NCI-H146 treated with DMSO at 0.1 percent for 48 hours (cell line): ENCODE measurements at regions not wholly inside any gene's neighbourhood (a gene's known extent, or its start where the extent isn't known, plus 50 kb on each side); places are given as distances from the start of the nearest gene placed in this dataset.

ENCODE experiments used
- DNase-seq: peaks from one replicate; lab custom pipeline; 2025; ENCODE audit not compliant: unreplicated experiment; lab: John Stamatoyannopoulos, UW

DNA sequence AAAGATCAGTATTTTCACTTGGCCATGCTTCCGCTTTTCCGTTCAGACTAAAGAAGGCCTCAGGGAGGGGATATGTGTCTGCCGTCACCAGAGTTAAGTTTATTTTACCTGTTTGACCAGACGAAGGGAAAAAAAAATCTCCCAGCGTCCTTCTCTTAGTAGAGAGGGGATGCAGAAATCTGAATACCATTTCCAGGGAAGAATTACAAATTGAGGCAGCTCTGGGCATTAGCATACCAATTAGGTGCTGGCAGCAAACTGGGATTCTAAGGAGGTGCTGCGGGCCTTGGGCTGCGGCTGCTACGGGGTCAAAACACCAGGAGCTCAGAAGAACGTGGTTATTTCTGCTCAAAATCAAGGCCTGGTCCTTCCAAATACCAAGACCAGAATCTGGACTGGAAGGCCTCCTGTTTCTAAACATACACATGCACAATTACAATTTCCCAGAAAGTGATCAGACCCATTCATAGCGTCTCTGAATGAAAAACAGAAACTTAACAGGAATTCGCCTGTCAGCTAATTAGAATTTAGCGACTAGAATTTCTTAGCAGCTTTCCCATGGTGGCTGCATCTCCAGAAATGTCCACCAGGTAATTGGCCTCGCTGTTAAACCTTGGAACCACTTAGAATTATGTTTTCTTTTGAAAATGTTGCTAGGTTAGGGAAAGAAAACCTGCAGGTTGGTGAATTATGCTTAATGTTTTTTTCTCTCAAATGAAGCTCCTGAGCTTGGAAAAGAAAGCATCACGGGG, 617.0 kb downstream of the VRK1 start:
- no peak for DNase-seq

DNA sequence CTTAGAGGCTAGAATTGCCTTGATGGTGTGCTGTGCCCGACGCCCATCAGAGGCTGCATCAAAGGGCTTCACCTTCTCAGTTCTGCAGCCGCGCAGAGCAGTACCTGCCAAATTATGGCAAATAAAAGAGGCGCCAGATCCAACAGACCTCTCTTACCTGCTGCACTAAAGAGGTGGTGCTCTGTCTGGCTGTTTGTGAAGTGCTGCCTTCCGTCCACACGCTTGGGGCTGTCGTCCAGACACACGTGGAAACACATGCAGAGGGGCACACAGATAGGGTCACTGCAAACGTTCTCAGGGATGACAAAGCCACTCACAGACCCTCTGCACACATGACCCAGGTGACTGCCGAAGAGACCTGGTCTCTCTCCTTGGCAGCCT, 617.5 kb downstream of the VRK1 start:
- DNase-seq, result no peak

DNA sequence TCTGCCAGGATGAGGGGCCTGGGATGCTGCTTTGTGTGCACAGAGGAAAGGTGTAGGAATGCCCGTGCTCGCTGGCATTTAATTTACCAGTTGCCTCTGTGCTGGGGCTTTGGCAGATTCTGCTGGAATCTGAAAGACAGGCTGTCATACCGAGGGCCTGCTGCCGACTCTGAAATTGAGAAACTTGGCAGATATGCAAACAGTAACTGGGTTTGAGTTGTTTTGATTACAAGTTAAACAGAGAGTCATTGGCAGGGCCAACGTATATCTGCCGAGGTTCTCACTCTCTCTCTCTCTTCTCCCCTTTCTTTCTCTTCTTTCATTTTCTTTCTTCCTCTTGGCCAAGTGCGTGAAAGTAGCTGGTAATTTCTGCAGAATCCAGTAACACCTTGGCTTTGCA, 618.7 kb downstream of the VRK1 start:
- DNase-seq, result no peak

DNA sequence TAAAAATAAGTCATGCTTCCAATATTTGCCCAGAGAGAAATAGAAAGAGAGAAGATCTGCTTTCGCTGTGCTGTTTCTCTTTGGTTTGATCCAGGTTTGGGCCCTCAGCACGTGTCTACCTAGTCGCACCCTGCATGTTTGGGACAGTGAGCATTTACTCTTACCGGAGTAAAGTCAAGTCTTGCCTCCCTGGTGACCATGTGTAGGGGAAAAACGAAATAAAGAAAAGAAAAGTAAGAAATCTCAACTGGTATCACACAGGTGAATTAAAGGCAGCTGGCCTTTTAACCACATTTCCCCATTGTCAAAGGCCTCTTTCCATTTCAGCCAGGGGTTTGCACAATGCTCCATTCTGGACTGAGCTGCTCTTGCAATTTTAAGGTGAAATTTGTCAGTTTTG, 619.4 kb downstream of the VRK1 start:
- DNase-seq, result no peak

DNA sequence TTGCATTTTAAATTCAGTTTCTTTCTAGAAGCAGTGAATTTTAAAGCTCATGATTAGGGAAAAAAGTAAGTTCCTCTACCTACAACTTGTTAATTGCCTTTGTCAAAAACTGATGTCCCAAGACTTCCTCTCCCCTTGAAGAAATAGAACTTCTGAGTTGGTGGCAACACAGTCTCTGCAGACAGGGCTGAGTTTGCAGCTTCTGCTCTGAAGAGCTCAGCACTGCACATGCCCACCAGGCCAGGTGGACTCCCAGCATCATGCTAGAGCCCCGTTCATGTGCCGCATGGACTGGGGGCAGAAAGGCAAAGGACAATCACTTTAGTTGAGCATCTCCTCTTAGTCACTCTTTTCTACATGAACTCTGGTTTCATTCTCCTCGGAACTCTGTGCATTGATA, 620.1 kb downstream of the VRK1 start:
- DNase-seq, result no peak

DNA sequence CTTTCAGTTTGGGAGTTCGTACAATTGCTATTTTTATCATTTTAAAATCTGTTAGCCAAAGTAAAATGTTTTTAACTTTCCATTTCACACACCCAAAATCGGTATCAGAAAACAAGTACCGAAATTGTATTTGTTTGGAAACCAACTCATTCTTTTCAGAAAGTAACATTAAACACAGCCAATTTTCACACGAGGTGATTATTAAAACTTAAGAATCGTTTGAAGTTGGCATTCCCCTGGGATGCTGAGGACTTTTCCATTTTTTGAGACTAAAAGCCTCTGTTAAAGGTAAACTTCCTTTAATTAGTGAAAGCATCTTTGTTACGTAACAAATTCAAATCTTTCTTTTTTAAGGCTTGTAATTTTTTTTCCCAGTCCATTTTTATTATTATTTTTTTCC, 623.0 kb downstream of the VRK1 start:
- no peak for DNase-seq

DNA sequence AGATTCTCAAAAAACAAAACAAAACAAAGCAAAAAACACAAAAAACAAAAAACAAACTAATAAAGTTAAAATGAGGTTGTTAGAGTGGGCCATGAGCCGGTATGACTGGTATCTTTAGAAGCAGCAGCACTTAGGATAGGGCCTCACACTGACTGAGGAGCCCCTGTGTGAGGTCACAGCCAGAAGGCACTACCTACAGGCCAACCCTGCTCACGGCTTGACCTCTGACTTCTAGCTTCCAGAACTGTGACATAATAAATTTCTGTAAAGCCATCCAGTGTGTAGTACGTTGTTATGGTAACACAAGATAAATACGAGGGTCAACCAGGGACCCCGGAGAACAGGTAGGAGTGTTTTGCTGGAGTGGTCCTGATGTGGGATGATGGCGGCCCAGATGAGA, 629.6 kb downstream of the VRK1 start:
- DNase-seq, result no peak

DNA sequence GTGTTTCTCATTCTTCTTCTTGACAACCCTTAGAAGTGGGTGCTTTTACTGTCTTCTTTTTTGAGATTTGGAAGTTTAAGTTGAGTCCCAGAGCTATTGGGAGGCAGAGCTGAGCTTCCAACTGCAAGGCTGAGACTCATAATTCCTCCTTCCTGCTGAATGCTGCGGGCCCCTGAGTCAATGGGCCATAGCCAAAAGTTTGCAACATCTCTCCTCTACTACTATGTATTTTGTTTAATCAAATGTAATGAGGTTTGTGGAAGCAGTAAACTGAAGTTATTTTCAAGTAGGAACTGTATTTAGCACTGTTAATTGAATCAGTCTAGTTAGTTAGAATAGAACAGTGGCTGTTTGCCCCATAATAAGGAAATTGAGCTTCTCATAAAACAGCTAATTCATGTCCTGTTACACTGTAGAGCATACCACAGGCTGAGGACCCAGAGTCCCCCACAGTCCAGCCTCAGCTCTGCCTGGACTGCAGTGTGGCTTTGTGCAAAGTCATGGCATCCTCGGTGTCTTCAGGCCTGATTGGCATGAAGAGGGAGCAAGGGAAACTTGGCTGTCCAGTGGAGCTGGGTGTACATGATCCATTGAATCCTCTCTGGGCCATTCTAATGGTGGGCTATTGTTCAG, 631.7 kb downstream of the VRK1 start:
- DNase-seq, result no peak

DNA sequence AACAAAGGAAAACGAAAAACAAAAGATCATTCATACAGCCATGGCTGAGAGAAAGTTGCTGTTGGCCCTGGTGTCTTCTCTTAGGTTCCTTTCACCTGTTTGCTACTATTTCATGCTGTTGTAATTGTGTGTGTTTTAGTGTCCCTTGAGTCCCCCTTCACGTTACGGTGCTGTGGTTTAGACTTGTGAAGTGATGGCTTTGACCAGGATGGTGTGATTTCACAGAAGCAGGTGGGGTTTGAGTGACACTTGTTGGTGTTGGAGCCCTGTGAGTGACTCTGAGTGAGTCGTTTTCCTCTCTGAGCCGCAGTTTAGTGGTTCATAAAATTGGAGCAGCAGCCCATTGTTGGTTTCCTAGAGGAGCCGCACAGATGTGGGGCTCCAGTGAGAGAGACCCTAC, 635.4 kb downstream of the VRK1 start:
- DNase-seq, result no peak

DNA sequence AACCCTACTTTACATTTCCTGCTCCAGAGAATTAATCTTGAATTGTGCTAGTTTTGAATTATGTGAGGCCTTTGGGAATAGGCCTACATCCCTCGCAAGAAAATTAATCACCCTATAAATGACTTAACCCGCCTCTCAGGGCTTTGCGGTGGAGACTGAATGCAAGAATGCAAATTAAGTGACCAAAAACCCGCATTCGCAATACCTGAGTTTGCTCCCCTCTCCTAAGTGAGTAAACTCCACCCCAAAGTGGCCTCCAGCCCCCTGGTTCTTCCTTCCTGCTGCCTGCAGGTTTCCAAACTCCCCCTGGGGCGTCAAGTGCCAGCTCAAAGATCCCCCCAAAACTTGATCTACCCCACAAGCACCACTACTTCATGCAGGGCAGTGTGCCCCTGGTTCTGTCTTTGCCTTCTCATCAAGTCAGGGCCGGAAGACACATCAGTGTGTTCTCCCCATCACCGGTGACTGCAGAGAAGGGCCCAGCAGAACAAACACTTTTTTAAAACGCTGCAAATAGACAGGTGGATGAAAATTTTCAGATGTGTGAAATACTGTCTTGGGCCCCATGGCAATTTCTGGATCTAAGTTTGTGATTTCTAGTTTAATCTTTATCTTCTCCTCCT, 644.7 kb downstream of the VRK1 start:
- no peak for DNase-seq

DNA sequence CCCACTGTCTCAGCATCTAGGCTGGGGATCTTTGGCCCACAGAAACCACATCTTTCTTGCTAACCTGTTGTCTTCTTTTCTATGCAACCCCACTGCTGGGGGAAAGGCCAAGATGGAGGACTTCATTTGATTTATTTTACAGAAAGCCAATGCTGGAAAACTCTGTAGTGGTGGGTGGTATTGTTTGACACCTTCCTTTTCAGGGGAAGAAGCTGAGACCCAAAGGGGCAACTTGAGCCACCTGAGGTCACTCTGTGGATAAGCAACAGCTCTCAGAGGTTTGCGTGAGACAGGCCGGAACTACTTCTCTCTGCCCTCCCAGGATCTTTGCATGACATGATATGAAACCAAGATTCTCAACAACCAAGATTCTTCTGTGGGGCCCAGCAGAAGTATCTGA, 645.2 kb downstream of the VRK1 start:
- DNase-seq, result no peak

DNA sequence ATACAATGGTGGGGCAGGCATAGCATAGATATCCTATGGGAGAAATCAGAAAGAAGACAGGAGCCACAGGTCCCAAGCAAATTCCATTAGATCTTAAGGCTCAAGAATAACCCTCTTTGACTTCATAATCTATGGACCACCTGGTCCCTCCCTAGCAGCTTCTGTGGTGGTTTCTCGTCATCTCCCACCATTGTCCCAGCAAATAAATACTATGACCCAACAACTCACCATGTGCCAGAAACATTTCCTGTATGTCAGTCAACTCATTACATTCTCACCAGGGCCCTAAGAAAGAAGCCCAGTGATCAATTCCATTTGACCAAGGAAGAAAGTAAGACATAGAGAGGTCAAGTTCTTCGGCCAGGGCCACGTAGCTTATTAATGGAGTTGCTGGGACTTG, 646.2 kb downstream of the VRK1 start:
- no peak for DNase-seq

DNA sequence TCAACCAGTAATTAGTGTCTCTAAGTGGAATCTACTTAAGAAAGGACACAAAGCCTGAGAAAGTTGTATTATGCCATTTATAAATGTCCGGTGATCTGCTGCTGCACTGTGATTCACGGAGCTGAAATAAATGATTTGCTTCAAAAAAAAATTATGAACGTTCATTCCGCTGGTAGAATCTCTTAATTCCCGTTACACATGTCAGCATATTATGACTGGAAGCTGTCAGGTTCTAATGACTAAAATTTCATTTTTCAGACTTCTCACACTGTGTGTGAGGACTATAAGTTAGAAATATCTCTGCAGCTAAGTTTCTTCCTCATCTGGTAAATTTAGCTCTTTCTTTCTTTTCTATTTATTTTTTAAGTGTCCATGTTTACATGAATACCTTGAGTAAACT, 647.1 kb downstream of the VRK1 start:
- no peak for DNase-seq

DNA sequence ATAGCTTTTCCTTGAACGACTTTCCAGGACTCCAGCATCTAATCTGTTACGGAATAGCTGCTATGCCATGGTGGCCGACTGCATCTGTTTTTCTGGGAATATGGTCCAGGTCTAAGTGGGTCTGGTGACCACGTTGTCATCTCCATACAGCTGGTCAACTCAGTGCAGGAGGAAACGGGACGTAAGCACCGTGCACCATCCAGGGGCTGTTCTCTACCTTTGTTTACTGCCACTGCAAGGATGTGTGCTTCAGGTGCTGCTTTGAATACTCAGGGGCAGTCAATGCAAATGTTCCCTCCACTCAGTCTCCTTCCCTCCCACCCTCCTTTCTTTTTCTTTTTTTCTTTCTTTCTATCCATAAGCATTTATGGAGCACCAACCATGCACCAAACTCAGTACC, 648.2 kb downstream of the VRK1 start:
- no peak for DNase-seq

DNA sequence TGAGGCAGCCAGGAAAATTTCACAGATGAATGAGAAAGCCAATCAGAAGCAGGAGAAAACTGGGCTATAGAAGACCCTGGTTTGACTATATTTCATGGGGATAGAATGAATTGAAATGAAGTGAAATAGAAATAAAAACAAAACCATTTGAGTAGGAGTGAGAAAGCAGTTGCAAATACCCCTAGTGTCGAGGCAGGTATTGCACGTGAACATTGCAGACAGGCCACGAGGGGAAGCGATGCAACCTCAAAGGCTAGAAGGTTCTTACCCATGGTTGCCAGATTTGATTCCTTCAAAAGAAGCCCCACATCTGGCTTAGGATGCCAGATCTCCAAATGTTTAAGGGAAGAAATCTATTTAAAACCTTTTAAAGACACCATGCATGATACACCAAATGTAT, 648.9 kb downstream of the VRK1 start:
- no peak for DNase-seq

DNA sequence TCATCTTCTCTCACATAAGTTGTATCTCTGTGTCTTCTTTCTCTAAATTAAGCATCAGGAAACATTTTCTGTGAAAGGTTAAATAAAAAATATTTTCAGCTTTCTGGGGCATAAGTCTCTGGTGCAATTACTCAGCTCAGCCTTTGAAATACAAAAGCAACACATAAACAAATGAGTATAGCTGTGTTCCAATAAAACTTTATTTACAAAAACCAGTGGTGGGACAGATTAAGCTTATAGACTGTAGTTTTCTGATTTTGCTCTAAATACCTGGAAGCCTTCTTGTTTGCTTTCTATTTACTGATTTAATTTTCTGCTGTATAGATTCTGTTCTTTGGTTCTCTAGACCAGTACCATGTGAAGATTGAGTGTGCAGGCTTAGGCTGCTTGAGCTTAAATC, 655.1 kb downstream of the VRK1 start:
- DNase-seq, result no peak

DNA sequence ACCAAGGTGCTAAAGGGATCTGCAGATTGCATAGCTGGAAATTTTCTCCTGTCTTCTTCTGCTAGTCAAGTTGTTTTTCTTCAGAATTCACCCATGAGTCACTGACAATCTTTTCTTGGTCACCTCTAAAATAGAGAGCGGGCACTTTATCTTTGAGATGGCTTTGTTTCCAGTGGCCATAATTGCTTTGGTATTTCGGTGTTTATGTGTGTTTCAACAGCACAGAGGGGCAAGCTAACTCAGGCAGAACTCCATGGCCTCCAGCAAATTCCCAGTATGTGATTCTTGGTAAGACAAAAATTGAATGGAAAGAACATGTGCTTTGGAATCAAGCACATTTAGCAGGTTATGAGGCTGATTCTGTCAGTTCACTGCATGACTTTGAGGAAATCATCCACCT, 656.8 kb downstream of the VRK1 start:
- DNase-seq, result no peak

DNA sequence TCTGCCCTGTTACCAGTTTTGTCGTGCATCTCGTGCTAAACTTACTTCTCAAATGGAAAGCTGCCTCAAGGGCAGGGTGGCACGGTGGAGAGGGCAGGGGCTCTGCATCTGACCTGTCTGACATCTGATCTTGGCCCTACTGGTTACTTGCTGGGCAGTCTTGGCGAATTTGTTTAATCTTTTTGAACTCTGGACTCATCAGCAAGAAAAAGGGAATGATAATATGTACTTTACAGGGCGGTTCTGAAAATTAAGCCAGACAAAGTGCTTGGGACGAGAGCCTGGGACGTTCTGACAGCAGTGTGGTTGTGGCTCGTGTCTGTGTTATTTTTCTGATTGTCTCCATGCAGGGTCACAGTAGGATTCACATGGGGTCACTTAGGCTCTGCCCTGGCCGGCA, 659.3 kb downstream of the VRK1 start:
- no peak for DNase-seq

DNA sequence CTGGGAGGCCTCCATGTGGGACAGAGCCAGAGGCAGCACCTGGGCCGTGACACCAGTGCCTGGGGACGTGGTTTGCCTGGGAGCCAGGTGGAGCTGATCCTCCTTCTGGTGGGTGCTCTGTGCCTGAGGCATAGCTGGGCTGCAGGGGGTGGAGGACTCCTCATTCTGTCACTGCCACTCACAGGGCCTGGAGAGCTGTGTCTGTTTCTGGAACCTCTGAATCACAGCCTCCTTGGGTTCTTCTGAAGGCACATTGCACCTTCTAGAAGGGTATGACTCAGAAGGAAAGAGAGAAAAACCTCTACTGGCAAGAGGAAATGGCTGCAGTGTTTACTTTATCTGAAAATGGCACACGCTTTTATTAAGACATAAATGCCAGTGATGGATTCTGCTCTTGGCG, 659.8 kb downstream of the VRK1 start:
- no peak for DNase-seq

DNA sequence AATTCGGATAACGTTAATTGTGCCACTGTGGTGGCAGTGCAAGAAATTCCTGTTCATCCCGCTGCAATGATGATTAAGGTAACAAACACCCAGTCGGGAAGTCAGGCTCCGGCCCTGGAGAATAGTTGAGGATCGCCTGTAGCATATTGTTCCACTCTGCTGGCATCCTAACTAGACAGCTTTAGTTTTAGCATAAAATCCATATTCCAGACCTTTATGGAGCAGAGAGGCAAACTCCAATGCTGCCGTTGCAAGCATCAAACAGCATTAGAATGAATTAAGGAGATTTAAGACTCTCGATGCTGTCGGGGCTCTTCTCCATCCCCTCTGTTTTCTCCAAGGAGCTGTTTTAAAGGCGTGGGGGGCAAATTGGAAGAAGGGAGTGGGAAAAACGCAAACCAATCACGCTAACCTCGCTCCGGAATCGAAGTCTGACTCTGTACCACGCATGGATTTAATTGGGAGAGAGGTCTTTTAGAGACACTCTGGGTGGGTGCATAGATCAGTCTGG, 660.4 kb downstream of the VRK1 start:
- no peak for DNase-seq

DNA sequence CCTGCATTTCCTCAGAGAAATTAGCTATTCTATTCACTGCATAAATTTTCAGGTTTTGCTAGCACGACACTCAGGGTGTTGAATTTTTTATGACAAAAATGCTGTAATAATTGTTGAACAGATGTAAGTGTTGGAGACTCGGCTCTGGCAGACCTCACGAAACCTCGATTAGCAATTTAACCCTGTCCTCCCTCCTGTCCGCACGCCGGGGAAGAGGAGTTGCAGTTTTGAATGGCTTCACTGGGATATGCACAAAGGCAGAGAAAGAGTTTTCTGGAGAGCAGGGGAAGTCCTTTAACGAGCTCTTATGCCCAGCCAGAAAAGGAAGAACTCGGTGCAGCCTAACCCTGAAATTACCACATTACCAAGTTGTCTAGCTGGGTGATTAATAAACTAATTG, 661.1 kb downstream of the VRK1 start:
- DNase-seq, result no peak
